ENCODE measurements at regions not wholly inside any gene's neighbourhood (a gene's known extent, or its start where the extent isn't known, plus 50 kb on each side); places are given as distances from the start of the nearest gene placed in this dataset.
A peak's percentile ranks its signal among the peaks of the same experiment; 100 is the strongest.

DNA sequence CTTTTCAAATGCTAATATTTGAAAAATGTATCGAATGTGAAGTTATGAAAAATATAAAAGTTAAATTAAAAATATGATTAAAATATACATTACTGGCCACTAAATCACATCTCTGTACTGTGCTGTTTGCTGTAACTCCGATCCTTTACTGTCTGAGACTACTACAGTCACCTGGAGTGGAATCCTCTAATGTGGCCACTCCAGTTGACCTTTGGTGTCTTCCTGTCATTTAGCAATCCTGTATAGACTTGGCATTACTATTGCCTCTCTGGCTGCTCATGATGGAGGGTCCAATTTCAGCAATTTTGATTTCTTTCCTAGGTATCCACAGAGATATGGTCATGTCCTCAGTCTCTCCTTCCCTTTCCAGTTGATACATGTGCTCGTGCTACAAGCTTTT lies 560.0 kb downstream of the CCDC85A start:
- H3K9me3 ChIP-seq, result no peaks in the 10 kb centered on the region
- H3K4me1 ChIP-seq, result no peaks in the 10 kb centered on the region
- H3K4me3 ChIP-seq, result no peak overlapping the region
- TF ChIP-seq EP300 (IDR thresholded peaks at IDR 0.05), result no peak
- no peak for TF ChIP-seq CTCF (IDR thresholded peaks at IDR 0.05)
- no peak for TF ChIP-seq POLR2AphosphoS5 (IDR thresholded peaks at IDR 0.05)
- no peak for TF ChIP-seq POLR2A (IDR thresholded peaks at IDR 0.05)
- no peak for ATAC-seq
- no peak overlapping the region for H3K27ac ChIP-seq
- no peaks in the 10 kb centered on the region for H3K27me3 ChIP-seq
- H3K36me3 ChIP-seq, result no peaks in the 10 kb centered on the region
- WGBS, 2 donors (ENCODE audit: low coverage in 1 of 2), result 80 to 81% methylated on average over 2 to 3 of the region's 3 CpGs

GRCh38 chr2:56749152-56749752 lies 565.5 kb downstream of the CCDC85A start:
- H3K4me3 ChIP-seq, result no peak overlapping the region
- no peaks in the 10 kb centered on the region for H3K4me1 ChIP-seq
- no peak for ATAC-seq
- no peaks in the 10 kb centered on the region for H3K27me3 ChIP-seq
- no peaks in the 10 kb centered on the region for H3K9me3 ChIP-seq
- no peaks in the 10 kb centered on the region for H3K36me3 ChIP-seq
- H3K27ac ChIP-seq, result no peak overlapping the region
- whole genome bisulfite sequencing, 2 donors (ENCODE audit: low coverage in 1 of 2), result 29 to 39% methylated on average over 2 of the region's 2 CpGs
- no peak for TF ChIP-seq EP300 (IDR thresholded peaks at IDR 0.05)
- no peak for TF ChIP-seq POLR2AphosphoS5 (IDR thresholded peaks at IDR 0.05)
- peak in 3 of 4 experiments; percentile 9 to 37 (median 17) for TF ChIP-seq CTCF (IDR thresholded peaks at IDR 0.05)

DNA sequence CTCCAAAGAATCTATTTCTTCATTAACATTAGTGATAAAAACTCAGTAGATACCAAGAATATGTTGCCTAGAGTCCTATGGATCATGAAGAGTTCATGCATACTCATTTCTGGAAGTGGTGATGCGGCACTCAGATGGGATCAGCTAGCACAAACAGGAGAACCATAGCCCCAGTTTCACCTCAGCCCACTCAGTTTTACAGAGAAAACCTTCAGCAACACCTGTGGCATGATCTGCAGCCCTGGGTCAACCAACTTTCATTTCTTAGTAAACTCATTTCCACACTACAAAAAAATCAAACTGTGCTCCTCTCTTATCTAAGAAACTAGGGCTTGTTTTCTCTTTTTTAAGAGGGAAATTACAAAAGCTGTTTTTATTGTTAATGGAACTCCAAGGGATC lies 569.4 kb downstream of the CCDC85A start:
- ATAC-seq, result no peak
- no peaks in the 10 kb centered on the region for H3K9me3 ChIP-seq
- 100% methylated on average over 1 of the region's 1 CpG for WGBS, 2 donors (ENCODE audit: low coverage in 1 of 2)

GRCh38 chr2:56754066-56754615 lies 570.4 kb downstream of the CCDC85A start:
- Histone ChIP-seq H3K27me3 (no peaks in the 10 kb centered on the region), H3K4me1 (no peaks in the 10 kb centered on the region), H3K27ac (no peak overlapping the region), H3K9me3 (no peaks in the 10 kb centered on the region), H3K4me3 (no peak overlapping the region), H3K36me3 (no peaks in the 10 kb centered on the region)
- ATAC-seq, result no peak
- no peak for TF ChIP-seq POLR2A (IDR thresholded peaks at IDR 0.05)
- TF ChIP-seq EP300 (IDR thresholded peaks at IDR 0.05), result no peak
- no peak for TF ChIP-seq POLR2AphosphoS5 (IDR thresholded peaks at IDR 0.05)
- no peak for TF ChIP-seq CTCF (IDR thresholded peaks at IDR 0.05)
- 25 to 39% methylated on average over 10 of the region's 10 CpGs for WGBS, 2 donors (ENCODE audit: low coverage in 1 of 2)

More for the DNA sequence above, 569.4 kb downstream of the CCDC85A start:
- Histone ChIP-seq H3K27ac (no peak overlapping the region), H3K36me3 (no peaks in the 10 kb centered on the region), H3K27me3 (no peaks in the 10 kb centered on the region), H3K4me1 (no peaks in the 10 kb centered on the region), H3K4me3 (no peak overlapping the region)
- no peak for TF ChIP-seq POLR2AphosphoS5 (IDR thresholded peaks at IDR 0.05)
- no peak for TF ChIP-seq CTCF (IDR thresholded peaks at IDR 0.05)
- no peak for TF ChIP-seq EP300 (IDR thresholded peaks at IDR 0.05)
- no peak for TF ChIP-seq POLR2A (IDR thresholded peaks at IDR 0.05)

DNA sequence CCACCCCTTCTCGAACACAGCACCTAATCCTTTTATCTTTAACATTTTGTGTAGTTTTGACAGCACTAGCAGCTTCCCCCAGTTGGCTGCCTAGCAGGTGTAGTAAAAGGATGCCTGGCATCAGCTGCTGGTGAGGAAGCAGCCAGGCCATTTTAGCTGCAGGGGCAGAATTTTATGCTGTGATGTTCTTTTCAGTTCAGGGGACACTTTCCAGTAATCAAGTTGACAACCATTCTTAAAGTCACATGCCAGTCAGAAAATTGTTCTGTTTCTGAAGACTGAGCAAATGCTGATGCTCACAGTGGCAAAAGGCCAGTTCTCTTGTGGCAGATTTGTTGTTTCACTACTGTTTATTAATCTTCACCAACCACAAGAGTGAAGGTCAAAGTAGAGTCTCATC lies 570.8 kb downstream of the CCDC85A start:
- no peaks in the 10 kb centered on the region for H3K36me3 ChIP-seq
- TF ChIP-seq POLR2AphosphoS5 (IDR thresholded peaks at IDR 0.05), result no peak
- TF ChIP-seq POLR2A (IDR thresholded peaks at IDR 0.05), result no peak
- no peak overlapping the region for H3K27ac ChIP-seq
- H3K4me1 ChIP-seq, result no peaks in the 10 kb centered on the region
- WGBS, 2 donors (ENCODE audit: low coverage in 1 of 2), result 30 to 62% methylated on average over 1 of the region's 1 CpG
- peaks cover 0 to under 1% (median 0%) of the 10 kb centered on the region in 3 donors for H3K9me3 ChIP-seq
- H3K4me3 ChIP-seq, result no peak overlapping the region
- H3K27me3 ChIP-seq, result no peaks in the 10 kb centered on the region
- ATAC-seq, result no peak
